ENCODE measurements at regions not wholly inside any gene's neighbourhood (a gene's known extent, or its start where the extent isn't known, plus 50 kb on each side); places are given as distances from the start of the nearest gene placed in this dataset.

DNA sequence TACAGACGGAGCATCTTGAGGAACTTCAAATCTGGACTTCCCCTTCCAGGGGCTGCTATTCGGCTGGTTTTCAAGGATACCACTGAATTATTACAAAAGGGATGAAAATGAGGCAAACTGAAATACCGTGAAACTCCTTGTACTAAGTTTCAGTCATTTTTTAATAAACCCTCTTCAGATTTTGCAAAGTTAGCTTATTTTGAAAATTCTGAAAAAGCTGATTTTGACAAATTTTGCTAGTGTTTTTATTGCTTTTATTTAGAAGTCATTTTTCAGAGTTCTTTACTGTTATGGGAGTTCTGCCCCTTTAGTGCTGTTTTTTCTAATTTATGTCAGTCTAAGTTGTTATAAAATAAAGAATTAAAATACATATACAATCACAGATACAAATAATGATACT lies 390.4 kb upstream of the VRK2 start:
- intact Hi-C loops (cut with micrococcal nuclease; ENCODE audit: unreplicated experiment) = no loop called here
- no peak for DNase-seq
- H3K9me3 Mint-ChIP-seq (ENCODE audit: unreplicated experiment) = peaks cover 27% of the 10 kb centered on the region
- POLR2A ChIA-PET = no interaction called here
- TF ChIP-seq, protein P1, sequence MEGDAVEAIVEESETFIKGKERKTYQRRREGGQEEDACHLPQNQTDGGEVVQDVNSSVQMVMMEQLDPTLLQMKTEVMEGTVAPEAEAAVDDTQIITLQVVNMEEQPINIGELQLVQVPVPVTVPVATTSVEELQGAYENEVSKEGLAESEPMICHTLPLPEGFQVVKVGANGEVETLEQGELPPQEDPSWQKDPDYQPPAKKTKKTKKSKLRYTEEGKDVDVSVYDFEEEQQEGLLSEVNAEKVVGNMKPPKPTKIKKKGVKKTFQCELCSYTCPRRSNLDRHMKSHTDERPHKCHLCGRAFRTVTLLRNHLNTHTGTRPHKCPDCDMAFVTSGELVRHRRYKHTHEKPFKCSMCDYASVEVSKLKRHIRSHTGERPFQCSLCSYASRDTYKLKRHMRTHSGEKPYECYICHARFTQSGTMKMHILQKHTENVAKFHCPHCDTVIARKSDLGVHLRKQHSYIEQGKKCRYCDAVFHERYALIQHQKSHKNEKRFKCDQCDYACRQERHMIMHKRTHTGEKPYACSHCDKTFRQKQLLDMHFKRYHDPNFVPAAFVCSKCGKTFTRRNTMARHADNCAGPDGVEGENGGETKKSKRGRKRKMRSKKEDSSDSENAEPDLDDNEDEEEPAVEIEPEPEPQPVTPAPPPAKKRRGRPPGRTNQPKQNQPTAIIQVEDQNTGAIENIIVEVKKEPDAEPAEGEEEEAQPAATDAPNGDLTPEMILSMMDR (IDR thresholded peaks at IDR 0.05; ENCODE audit: insufficient read depth in 1 of 2, low read depth in 1 of 2, low read length in 1 of 2, severe bottlenecking in 1 of 2, unreplicated experiment in 1 of 2) = no peak
- BruUV-seq (replicated peaks) = no TSS peak
- no peak overlapping the region for H3K4me3 ChIP-seq (ENCODE audit: low read depth, low read length)
- no peak overlapping the region for H3K4me3 Mint-ChIP-seq (ENCODE audit: unreplicated experiment)
- H3K4me1 Mint-ChIP-seq (ENCODE audit: low read depth, unreplicated experiment) = no peaks in the 10 kb centered on the region
- no peak overlapping the region for H3K27ac Mint-ChIP-seq (ENCODE audit: unreplicated experiment)
- H3K27me3 Mint-ChIP-seq (ENCODE audit: insufficient read depth, unreplicated experiment) = no peaks in the 10 kb centered on the region
- no peaks in the 10 kb centered on the region for H3K36me3 ChIP-seq (ENCODE audit: control insufficient read depth, insufficient read depth, low read length)
- no peaks in the 10 kb centered on the region for H3K4me1 ChIP-seq
- H3K36me3 Mint-ChIP-seq (ENCODE audit: insufficient read depth, unreplicated experiment) = no peaks in the 10 kb centered on the region
- CTCF ChIA-PET = no interaction called here
- peaks cover 11% of the 10 kb centered on the region for H3K9me3 ChIP-seq
- no peaks in the 10 kb centered on the region for H3K27me3 ChIP-seq (replicated peaks; ENCODE audit: control insufficient read depth, insufficient read depth, low read length)

DNA sequence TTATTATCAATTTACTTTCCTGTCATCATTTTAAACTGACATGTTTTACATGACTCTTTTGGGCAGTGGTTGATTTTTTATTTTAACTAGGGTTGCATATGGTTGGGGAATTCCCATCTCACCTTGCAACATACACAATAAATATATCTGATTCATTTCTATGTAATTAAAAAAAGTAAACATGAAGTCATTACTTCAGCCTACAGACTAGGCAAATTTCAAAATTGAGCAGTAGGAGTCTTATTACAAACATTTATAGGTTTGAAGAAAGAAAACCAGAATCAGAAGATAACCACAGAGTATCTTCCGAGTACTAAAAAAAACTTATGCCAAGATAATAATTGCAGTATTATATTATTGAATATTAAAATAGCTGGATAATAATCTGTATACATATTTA lies 377.0 kb upstream of the VRK2 start:
- ChIA-PET CTCF (no interaction called here), POLR2A (no interaction called here)
- H3K36me3 Mint-ChIP-seq (ENCODE audit: insufficient read depth, unreplicated experiment) = no peaks in the 10 kb centered on the region
- no peaks in the 10 kb centered on the region for H3K4me1 Mint-ChIP-seq (ENCODE audit: low read depth, unreplicated experiment)
- H3K9me3 ChIP-seq = no peaks in the 10 kb centered on the region
- H3K4me3 ChIP-seq (ENCODE audit: low read depth, low read length) = no peak overlapping the region
- H3K4me3 Mint-ChIP-seq (ENCODE audit: unreplicated experiment) = no peak overlapping the region
- no peak overlapping the region for H3K27ac Mint-ChIP-seq (ENCODE audit: unreplicated experiment)
- TF ChIP-seq, protein P1 (IDR thresholded peaks at IDR 0.05; ENCODE audit: insufficient read depth in 1 of 2, low read depth in 1 of 2, low read length in 1 of 2, severe bottlenecking in 1 of 2, unreplicated experiment in 1 of 2) = no peak
- no peaks in the 10 kb centered on the region for H3K4me1 ChIP-seq
- H3K27me3 ChIP-seq (replicated peaks; ENCODE audit: control insufficient read depth, insufficient read depth, low read length) = no peaks in the 10 kb centered on the region
- no peaks in the 10 kb centered on the region for H3K9me3 Mint-ChIP-seq (ENCODE audit: unreplicated experiment)
- no peaks in the 10 kb centered on the region for H3K36me3 ChIP-seq (ENCODE audit: control insufficient read depth, insufficient read depth, low read length)
- no peak for DNase-seq
- intact Hi-C loops (cut with micrococcal nuclease; ENCODE audit: unreplicated experiment) = no loop called here
- BruUV-seq (replicated peaks) = no TSS peak
- no peaks in the 10 kb centered on the region for H3K27me3 Mint-ChIP-seq (ENCODE audit: insufficient read depth, unreplicated experiment)

DNA sequence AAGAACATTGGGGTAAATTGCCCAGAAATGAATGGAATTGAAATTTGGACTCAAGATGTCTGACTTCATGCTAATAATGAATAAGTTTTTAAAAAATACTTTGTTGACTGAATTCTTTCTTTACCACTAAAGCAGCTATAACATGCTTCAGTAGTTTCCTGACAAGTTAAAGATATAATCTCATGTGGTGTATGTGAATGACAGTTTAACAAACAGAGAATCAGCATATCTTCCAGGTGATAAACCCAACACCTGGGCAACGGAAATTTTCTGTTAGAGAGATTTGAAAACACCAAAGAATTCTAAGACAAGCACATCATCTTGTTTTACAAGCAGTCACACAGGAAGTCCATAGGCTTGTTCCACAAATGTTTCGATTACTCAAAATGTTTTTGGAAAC lies 372.6 kb upstream of the VRK2 start:
- H3K27ac Mint-ChIP-seq (ENCODE audit: unreplicated experiment) = no peak overlapping the region
- TF ChIP-seq, protein P1 (IDR thresholded peaks at IDR 0.05; ENCODE audit: insufficient read depth in 1 of 2, low read depth in 1 of 2, low read length in 1 of 2, severe bottlenecking in 1 of 2, unreplicated experiment in 1 of 2) = no peak
- no peaks in the 10 kb centered on the region for H3K9me3 Mint-ChIP-seq (ENCODE audit: unreplicated experiment)
- no peaks in the 10 kb centered on the region for H3K27me3 Mint-ChIP-seq (ENCODE audit: insufficient read depth, unreplicated experiment)
- no peaks in the 10 kb centered on the region for H3K4me1 Mint-ChIP-seq (ENCODE audit: low read depth, unreplicated experiment)
- H3K36me3 Mint-ChIP-seq (ENCODE audit: insufficient read depth, unreplicated experiment) = no peaks in the 10 kb centered on the region
- H3K4me3 ChIP-seq (ENCODE audit: low read depth, low read length) = no peak overlapping the region
- CTCF ChIA-PET = no interaction called here
- no peak for DNase-seq
- no peaks in the 10 kb centered on the region for H3K36me3 ChIP-seq (ENCODE audit: control insufficient read depth, insufficient read depth, low read length)
- POLR2A ChIA-PET = no interaction called here
- intact Hi-C loops (cut with micrococcal nuclease; ENCODE audit: unreplicated experiment) = no loop called here
- no peak overlapping the region for H3K4me3 Mint-ChIP-seq (ENCODE audit: unreplicated experiment)
- H3K27me3 ChIP-seq (replicated peaks; ENCODE audit: control insufficient read depth, insufficient read depth, low read length) = no peaks in the 10 kb centered on the region
- no TSS peak for BruUV-seq (replicated peaks)
- no peaks in the 10 kb centered on the region for H3K4me1 ChIP-seq
- H3K9me3 ChIP-seq = no peaks in the 10 kb centered on the region

Measured in Caco-2 (cell line).